Parathyroid adenoma (tissue), 2 donors: ENCODE measurements at regions not wholly inside any gene's neighbourhood (a gene's known extent, or its start where the extent isn't known, plus 50 kb on each side); places are given as distances from the start of the nearest gene placed in this dataset.

Experiments
- H2AFZ ChIP-seq: fragments of 300-600 bp; sonication (generic); one replicate; pipeline ENCODE4 v1.7.0; 2017; ENCODE audit warnings: antibody characterized with exemption, mild to moderate bottlenecking
- H3K27ac ChIP-seq: fragments of 300-600 bp; sonication (generic); one replicate; pipeline ENCODE4 v1.7.0; 2017
- H3K27me3 ChIP-seq: fragments of 300-600 bp; sonication (generic); one replicate; pipeline ENCODE4 v1.7.0; 2017; ENCODE audit warnings: low read length; ENCODE audit not compliant: control insufficient read depth, insufficient read depth
- H3K36me3 ChIP-seq: fragments of 300-600 bp; sonication (generic); one replicate; pipeline ENCODE4 v1.7.0; 2017; ENCODE audit warnings: low read length; ENCODE audit not compliant: control insufficient read depth, insufficient read depth
- H3K4me1 ChIP-seq: fragments of 300-600 bp; sonication (generic); one replicate; pipeline ENCODE4 v1.7.0; 2017; ENCODE audit warnings: control low read depth
- H3K4me2 ChIP-seq: fragments of 300-600 bp; sonication (generic); one replicate; pipeline ENCODE4 v1.7.0; 2017; ENCODE audit warnings: low read length
- H3K4me3 ChIP-seq: fragments of 300-600 bp; sonication (generic); one replicate; pipeline ENCODE4 v1.7.0; 2017; ENCODE audit warnings: low read depth, low read length
- H3K79me2 ChIP-seq: fragments of 300-600 bp; sonication (generic); one replicate; pipeline ENCODE4 v1.7.0; 2017; ENCODE audit warnings: control low read depth
- H3K9ac ChIP-seq: fragments of 300-600 bp; sonication (generic); one replicate; pipeline ENCODE4 v1.7.0; 2017; ENCODE audit warnings: mild to moderate bottlenecking
- H3K9me3 ChIP-seq: fragments of 300-600 bp; sonication (generic); one replicate; pipeline ENCODE4 v1.7.0; 2017; ENCODE audit warnings: low read length; ENCODE audit not compliant: control insufficient read depth
- CTCF ChIP-seq: fragments of 300-600 bp; sonication (generic); IDR thresholded peaks from one replicate; pipeline ENCODE4 v1.7.0; 2017; ENCODE audit warnings: antibody characterized with exemption, mild to moderate bottlenecking
- donor health status: primary hyperparathyroidism.

DNA sequence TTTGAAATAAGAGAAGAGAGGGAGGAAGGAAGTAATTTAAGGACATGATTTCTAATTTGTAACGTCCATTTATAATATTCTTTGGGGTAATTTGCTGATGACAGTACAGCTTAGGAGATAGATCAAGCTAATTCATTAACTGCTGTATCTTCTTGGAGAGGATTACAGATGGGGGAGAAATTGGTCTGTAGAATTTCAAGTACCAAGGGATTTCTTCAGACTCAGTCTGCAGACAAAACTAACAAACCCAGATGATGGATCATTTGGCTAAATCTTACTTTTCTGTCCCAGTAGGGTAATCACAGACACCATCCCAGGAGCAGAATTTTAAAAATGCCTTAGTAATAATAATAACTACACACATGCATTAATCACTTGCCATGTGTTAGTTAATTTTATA, 711.8 kb downstream of the KCNJ2 start:
- no peak overlapping the region for H3K9ac ChIP-seq
- no peaks in the 10 kb centered on the region for H3K27me3 ChIP-seq
- no peak for TF ChIP-seq CTCF
- H3K27ac ChIP-seq = no peak overlapping the region
- H3K79me2 ChIP-seq = no peaks in the 10 kb centered on the region
- no peaks in the 10 kb centered on the region for H3K9me3 ChIP-seq
- no peaks in the 10 kb centered on the region for H3K4me1 ChIP-seq
- H3K36me3 ChIP-seq = no peaks in the 10 kb centered on the region
- no peak overlapping the region for H3K4me3 ChIP-seq
- no peak overlapping the region for H2AFZ ChIP-seq
- no peak overlapping the region for H3K4me2 ChIP-seq

DNA sequence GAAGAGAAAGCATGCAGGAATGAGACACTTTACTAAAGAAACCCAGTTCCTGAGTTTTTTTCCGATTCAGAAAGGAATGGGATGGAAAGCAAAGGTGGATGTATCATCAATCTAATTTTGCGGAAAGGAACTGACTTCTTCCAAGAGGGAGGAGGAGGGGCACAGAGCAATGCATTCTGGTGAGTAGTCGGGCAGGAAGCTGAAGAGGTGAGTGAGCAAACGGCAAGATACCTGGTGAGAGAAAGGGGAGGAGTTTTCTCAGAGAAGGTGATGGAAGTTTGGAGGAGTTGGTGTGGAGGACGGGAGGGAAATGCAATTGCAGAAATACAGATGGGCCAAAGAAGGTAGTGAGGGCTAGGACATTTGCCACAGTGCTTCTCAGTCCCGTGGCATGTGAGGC, 713.2 kb downstream of the KCNJ2 start:
- no peak for TF ChIP-seq CTCF
- Histone ChIP-seq H3K9me3 (no peaks in the 10 kb centered on the region), H3K27ac (no peak overlapping the region), H3K36me3 (no peaks in the 10 kb centered on the region), H3K27me3 (no peaks in the 10 kb centered on the region), H2AFZ (no peak overlapping the region), H3K4me3 (no peak overlapping the region), H3K4me1 (no peaks in the 10 kb centered on the region), H3K9ac (no peak overlapping the region), H3K4me2 (no peak overlapping the region), H3K79me2 (no peaks in the 10 kb centered on the region)

- Histone ChIP-seq H3K4me3 (no peak overlapping the region), H3K9ac (no peak overlapping the region), H3K79me2 (no peaks in the 10 kb centered on the region), H3K4me1 (no peaks in the 10 kb centered on the region), H3K4me2 (no peak overlapping the region), H2AFZ (no peak overlapping the region), H3K36me3 (no peaks in the 10 kb centered on the region), H3K27ac (no peak overlapping the region), H3K27me3 (peaks cover 3% of the 10 kb centered on the region), H3K9me3 (no peaks in the 10 kb centered on the region)
- TF ChIP-seq CTCF = no peak
These were observed 717.3 kb downstream of the KCNJ2 start for GRCh38 chr17:70886648-70887047.

DNA sequence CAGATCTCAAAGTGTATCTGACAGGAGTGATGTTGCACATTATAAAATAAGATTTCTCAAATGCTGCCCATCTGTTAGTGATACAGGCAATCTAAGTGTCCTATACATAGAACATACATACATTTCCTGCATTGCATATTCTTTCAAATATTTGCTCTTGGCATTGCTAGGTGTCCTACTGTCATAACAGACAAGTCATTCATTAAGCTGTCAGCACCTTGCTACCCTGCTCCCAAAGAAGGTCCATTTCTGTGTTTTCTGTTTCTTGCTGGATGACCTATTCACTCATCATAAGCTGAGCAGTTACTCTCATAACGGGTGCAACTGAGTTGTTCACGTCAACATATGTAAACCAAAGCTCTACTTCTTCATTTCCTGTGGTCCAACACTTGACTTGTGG, 719.0 kb downstream of the KCNJ2 start:
- Histone ChIP-seq H3K4me3 (no peak overlapping the region), H3K27me3 (peaks cover 3% of the 10 kb centered on the region), H2AFZ (no peak overlapping the region), H3K4me2 (no peak overlapping the region), H3K79me2 (no peaks in the 10 kb centered on the region), H3K36me3 (no peaks in the 10 kb centered on the region), H3K27ac (no peak overlapping the region), H3K9ac (no peak overlapping the region), H3K9me3 (no peaks in the 10 kb centered on the region), H3K4me1 (no peaks in the 10 kb centered on the region)
- no peak for TF ChIP-seq CTCF

- H3K27me3 ChIP-seq = peaks cover 3% of the 10 kb centered on the region
- H3K4me3 ChIP-seq = no peak overlapping the region
- H3K4me2 ChIP-seq = no peak overlapping the region
- H3K27ac ChIP-seq = no peak overlapping the region
- TF ChIP-seq CTCF = no peak
- no peaks in the 10 kb centered on the region for H3K36me3 ChIP-seq
- no peak overlapping the region for H2AFZ ChIP-seq
- no peaks in the 10 kb centered on the region for H3K79me2 ChIP-seq
- H3K4me1 ChIP-seq = no peaks in the 10 kb centered on the region
- H3K9ac ChIP-seq = no peak overlapping the region
- H3K9me3 ChIP-seq = no peaks in the 10 kb centered on the region
These were observed 722.0 kb downstream of the KCNJ2 start for GRCh38 chr17:70891306-70891705.
